Right hindlimb (tissue), 1 donor: ENCODE measurements at regions not wholly inside any gene's neighbourhood (a gene's known extent, or its start where the extent isn't known, plus 50 kb on each side); places are given as distances from the start of the nearest gene placed in this dataset.

Experiments used
- DNase-seq: peaks from one replicate; pipeline ENCODE4 v3.0.0-alpha.2; 2018

DNA sequence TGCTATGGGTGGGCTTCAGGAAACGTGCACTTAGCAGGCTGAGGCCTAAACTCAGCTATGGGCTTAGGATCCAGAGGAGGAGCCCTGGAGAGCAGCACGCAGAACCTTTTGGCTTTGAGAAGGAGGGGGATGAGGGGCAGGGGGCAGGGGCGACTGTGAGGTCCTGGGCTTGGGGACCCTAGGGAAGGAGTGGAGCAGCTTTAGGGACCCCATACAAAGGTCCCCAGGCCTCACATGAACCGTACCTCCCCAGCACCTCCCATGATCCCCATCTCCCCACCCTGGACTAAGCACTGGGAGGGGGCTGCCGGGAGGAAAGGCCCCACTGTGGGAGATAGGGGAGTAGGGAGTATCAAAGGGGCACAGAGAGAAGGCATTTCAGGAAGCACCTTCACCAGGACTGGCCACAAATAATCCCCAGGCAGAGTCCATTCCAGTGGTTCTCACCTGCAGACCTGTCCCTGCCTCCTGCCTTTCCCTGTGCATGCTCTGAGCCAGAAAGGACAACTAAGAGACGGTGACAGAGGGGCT lies 62.0 kb upstream of the KLF13 start:
- no peak for DNase-seq

DNA sequence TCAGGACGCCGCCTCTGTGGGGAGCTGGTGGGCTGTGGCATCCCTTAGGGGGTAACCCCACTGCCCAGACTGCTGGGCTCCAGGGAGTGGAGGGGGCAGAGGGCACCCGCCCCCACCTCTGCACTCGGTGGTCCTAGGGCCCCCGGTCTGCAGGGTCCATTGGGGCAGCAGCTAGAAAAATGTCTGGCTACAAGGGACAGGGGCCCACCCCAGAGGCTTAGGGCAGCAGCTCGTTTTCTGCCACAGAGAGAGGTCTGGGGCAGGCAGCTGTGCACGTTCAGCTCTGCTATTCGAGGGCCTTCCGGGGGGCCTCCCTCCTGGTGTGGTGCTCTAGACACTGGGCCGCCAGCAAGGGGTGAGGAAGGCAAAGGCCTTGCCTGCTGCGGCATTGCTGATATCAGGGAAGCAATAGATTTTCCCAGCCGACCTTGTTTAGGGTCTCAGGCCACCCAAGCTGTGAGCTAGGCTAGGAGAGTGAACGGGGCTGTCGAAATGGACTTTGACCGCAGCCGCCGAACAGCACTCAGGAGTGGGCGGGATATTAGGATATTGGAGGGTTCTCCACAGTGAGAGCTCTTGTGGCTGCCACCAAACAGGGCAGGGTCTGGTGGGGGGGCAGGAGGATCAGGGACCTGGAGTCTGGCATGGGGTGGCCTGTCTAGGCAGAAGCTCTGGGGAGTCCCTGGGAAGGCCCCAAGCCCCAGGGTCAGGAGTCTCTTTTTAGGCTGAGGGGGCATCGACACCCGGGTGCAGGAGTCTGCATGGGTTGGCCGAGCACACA lies 61.4 kb upstream of the KLF13 start:
- DNase-seq: peak; percentile 19

DNA sequence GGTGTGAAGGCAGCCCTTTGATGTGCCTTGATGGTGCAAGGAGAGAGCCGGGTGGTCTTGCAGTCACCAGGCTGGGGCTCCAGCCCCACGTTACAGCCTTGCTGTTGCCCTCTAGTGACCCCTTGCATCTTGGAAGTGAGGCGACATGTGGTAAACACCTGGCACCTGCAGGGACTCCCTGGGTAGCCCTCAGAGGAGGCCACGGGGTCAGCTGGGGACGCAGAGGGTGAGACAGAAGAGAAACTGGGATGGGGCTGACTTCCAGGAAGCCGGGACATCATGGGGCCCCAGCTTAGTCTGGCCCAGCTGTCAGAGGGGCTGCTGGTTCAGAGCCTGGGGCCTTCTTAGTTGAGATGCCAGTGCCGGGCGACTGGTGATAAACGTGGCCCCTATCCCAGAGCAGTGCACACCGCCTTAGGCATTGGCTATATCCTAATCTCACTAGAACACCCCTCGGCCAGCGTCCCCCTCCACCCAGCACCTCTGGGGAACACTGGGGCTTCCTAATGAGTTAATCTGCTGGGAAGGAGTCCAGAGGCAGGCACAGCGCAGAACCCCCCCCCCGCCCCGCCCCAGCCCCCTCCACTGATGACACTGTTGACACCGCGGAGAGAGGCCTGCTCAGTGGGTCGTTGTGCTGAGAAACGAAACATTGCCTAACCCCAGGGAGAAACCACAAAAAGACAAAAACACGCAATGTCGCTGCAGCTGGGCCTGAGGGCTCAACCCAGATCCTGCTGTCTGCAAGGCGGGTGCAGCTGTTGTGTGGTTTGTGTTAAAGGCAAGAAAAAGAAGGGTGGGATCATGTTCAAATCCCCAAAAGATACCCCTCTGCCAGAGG lies 60.5 kb upstream of the KLF13 start:
- peak; percentile 51 for DNase-seq

DNA sequence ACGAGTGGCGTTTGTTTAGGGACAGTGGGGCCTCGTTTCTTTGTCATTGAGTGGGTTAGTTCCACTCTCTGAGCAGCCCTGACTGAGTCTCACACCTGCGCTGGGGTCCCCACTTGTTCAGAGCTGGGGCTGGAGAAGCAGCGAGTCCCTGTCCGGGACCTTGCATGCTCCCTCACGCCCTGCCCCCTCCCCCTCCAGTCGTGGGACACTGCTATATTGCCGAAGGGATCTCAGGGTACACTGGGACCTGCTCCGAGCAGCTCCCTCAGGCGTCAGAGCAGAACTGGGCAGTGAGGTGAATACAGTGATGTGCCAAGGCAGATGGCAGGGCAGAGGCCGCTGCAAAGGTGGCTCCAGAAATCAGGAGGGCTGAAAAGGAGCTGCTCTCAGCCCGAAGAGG lies 59.9 kb upstream of the KLF13 start:
- peak; percentile 13 for DNase-seq

DNA sequence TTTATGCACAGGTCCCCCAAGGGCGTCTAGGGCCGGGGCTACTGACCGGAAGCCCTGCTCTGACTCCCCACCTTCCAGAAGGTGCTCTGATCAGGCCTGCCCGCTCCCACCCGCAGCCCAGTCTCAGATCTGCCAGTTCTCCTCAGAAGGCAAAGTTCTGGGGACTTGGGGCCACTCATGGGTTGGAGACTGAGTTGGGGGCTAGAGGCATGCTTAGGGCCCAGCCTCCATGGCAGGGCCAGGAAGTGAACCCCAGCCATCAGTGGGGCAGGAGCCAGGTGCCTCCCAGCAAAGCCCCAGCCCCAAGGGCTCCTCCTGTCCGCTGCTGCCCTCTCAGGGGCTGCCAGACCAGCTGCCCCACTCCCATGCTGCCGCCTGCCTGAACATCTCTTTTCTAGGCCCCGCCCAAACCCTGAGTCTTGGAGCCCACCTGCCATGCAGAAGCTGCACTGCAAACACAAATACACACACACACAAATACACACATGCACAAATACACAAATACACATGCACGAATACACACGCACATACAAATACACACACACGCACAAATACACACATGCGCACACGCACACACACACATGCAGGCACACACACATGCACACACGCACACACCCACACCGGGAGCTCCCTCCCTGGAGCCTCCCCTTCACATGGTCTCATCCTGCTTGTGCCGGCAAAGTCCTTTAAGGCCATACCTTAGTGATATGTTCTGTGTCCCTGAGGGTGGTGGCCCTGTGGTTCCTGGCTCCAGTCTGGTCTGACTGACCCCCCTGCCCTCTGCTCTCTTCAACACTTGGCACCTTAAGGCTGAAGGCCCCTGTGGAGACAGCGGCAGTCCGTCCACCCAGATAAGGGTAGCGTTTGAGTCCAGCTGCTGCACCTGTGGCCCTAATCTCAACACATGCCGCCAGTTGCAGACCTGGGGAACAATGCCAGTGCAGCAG lies 59.2 kb upstream of the KLF13 start:
- DNase-seq: peak; percentile 12

DNA sequence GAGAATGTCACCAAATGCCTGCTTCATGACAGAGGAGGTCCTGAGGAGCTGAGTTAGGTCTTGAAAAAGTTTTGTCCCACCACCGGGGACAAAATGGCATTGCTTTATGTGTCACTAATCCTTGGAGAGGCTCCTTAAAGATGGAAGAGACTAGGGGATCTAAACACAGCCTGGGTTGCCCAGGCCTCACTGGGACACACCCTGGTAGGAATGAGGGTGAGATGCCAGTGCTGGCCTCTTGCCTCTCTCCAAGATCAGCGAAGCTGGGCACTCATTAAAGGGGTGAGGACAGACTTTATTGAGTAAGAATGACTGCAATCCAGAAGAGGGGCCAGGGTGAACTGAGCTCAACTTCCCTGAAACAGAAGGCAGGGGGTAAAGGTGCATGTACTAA lies 58.5 kb upstream of the KLF13 start:
- no peak for DNase-seq

DNA sequence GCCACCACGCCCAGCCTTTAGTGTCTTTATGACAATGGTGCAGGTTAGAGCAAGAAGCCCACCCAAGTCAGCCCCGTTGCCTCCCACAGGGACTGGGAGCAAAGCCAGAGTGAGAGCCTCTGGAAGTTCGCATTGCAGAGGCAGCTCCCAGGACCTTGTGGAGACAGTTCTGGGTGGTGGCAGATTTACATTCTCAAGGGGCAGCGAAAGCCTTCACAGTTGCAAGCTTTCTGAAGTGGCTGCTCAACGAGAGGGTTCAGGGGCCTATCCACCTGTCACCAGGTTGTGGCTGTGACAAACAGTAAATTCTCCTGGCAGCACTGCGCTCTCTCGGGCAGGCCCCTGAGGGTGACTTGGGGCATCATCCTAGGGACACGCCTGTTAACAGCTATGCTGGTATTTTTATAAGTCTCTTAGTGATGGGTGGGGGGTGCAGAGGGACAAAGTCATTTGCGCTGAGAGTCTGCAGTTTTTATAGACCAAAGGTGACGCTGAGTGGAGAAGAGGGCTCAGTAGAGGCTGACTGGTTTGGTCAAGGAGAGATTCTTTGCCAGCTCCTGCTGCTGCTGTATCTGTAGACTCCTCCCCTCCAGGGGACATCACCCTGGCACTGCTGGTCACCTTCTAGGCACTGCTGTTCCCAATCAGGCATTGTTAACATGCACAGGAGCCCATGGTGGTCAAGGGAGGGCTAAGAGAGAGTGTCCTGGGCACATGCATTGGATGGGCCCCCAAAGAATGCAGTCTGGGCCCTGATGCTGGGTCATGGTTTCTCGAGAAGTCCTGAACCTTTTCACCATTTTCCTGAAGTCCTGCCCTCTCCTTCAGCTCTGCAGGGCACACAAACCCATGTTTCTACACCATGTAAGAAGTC lies 57.5 kb upstream of the KLF13 start:
- DNase-seq: no peak

DNA sequence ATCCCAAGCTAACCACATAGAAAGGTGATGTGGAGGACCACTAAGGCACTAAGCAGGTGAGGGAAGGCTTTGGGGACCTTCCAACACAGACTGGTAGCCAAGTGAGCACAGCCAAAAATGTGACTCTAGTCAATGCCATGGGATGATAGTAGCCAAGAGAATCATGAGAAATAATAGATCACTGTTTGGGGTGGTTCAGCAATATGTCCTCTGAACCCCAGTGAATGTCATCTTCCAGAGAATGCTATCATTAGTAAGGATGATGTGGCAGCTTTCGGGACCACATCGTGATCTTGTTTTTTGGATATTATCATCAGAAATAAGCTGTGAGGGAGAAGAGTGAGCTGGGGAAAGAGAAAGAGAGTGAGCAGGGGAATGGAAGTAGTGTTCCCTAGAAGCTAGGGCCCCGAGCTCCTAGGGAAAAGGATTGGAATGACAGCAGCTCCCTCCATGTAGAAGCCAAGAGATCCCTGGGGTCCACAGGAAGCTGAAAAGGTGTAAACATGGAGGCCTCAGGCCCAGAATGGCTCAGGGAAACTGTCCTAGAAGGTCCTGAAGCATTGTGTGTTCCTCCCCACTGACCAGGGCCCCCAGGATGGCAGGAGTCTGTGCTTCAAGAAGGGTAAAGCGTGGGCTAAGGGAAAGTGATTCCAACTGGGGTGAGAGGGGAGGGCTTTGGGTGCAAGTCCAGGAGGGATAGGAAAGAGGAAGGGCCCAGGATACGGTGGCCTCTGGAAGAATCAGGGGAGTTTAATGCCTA lies 56.6 kb upstream of the KLF13 start:
- DNase-seq: peak; percentile 15

DNA sequence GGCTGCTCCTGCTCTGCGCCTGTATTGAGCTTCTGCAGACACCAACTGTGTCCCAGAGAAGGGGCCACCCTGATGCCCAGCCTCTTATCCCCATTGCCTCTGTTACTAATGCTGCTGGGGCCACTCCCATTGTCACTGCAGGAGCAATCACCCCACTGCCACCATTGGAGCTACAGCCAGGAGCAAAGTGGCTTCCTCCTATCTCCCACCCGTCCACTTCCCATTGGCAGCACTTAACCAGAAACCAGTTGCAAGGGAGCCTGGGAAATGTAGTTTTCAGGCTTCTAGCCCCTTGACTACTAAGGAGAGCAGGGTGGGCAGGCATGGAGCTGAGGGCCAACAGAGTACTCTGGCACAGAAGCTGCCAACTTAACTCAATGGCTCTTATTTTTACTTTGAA lies 55.9 kb upstream of the KLF13 start:
- peak; percentile 18 for DNase-seq

DNA sequence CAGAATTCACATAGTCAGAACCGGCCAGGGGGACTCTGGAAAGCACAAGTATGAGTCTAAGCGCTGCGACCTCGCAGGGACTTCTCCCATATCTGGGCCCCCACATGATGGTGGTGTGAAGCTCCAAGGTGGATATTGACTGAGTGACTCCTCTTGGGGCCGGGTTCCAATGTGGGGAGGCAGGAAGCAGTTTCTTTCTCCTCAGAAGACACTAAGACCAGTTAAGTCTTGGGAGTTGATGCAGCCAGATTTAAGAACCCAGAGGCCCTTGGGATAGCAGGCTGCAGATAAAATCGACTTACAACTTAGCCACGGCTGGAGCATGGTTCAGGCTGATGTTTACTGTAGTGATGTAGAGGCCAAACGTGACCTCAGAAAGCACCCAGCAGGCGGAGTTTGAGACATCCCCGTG lies 55.4 kb upstream of the KLF13 start:
- DNase-seq: no peak

DNA sequence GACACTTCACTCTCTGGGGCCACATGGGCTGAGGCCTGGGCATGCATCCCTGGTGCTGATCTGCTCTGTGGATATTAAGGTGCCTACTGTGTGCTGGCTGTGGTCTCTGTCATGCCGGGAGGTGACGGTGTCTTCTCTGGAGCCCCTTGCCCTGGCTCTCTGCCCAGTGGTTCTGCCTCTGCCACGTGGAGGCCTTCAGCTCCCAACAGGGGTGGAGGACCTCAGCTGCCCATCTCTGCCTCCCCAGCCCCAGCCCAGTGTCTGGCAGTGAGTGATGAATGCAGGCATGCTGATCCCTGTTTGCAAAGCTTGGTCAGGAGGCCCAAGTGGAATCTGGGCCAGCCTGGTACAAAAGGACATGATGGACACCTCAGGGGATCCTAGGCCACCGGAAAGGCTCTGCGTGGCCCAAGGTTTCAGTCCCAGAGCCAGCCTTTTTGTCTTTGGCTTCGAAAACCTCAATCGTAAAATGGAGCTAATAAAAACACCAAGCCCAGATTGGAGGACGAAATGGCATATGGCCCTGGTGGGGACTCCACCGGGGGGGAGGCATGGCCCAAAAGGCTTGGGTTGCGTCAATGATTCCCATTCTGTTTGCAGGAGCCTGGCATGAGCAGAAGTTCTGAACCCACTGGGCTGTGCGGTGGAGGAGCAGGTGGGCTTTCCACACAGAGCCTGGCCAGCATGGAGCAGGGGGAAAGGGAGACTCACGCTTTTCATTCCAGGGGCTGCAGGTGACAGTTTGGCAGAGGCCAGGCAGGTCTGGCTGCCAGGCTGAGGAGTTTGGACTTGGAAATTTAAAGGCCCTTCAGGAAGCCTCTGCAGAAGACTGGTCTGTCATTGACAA lies 54.7 kb upstream of the KLF13 start:
- peak; percentile 15 for DNase-seq

DNA sequence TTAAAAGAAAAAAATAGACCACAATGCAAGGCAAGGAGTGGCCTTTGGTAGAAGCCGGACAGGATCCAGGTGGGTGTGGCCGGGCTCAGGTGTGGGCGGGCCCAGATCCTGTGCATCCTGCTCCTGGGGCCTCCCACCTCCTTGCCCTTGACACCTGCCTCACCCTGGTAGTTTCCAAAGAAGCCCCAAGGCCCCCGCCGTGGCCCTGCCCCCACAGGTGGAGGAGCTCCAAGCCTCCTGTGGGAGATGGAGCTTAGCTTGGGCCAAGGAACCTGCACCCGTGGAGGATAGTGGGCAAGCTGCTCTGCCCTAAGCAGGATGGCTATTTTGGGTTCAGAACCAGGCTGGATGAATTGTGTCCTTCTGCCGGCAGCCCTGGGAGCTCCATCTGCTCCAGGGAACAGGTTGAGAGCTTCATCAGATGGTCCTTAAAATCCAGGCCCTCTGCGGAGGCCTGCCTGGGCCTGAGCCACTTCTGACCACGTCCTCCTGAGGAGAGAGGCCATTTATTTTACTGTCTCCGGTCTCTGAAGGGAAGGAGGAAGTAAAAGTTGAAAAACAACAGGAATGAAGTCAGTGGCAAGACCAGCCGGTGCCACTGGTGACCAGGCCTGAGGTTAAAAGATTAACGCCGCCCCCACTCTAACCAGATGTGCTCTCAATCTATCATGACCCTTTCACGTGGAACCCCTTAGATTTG lies 53.9 kb upstream of the KLF13 start:
- DNase-seq: peak; percentile 14

DNA sequence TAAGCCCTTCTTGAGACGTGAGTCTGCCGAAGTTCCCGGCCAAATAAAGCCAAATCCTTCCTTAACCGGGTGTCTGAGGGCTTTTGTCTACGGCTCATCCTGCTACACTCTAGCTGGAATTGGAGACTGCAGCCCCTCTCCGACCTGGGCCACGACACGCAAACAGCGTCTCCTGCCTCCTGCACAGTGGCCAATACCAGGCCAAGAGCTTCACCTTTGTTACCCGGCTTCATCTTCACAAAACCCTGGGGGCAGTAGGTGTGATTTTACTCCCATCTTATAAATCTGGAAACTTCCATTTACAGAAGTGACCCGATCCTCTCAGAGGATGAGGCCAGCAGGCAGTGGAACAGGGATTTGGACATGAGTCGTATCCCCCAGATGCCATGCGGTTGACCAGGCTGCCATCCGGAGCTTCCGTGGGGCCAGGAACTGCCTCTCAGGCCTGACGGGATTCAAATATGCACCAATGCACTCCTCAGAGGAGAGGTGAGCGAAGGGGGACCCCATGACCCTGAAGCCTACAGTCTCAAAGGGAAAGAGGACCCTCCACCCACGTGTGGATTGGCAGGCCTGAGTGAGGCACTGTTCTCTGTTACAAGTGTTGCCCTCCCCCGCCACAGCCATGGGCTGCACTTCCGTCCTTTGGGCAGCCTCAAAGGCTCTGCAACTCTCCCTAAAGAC lies 53.2 kb upstream of the KLF13 start:
- no peak for DNase-seq

DNA sequence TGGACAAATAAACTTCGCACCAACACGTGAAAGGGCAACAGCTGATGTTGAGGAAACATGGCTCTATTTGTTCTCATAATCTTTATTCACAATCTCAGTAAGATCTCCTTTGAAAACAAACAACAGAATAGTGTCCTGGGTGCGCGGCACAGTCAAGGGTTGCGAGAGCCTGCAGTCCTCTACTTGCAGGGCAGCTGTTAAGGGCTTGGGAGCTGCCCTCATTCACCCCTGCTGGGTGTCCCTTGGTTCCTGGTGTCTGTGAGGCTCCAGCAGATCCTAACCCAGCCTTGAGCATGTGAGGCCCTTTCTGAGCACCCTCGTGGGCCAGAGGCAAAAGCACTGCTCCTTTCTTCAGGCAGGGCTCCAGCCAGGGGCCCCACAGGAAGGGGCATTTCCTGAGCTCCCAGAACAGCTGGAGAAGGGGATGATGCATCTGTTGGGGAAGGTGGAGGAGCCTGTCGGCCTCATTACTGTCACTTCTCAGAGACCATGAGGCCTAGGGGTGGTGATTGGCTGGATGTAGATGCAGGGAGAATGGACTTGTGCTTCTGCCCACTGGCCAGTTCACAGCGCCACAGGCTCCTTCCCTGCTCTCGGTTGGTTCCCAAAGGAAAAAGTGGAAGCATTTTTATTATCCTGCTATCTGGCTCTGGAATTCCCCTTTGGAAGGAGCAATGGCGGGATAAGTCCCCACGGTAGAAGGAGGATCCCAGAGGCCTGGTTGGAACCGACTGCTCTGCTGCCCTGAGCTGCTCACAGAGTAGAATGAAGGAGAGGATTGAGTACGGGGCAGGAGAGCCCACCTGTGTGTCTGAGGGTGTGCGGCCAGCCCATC lies 51.9 kb upstream of the KLF13 start:
- peak; percentile 22 for DNase-seq

DNA sequence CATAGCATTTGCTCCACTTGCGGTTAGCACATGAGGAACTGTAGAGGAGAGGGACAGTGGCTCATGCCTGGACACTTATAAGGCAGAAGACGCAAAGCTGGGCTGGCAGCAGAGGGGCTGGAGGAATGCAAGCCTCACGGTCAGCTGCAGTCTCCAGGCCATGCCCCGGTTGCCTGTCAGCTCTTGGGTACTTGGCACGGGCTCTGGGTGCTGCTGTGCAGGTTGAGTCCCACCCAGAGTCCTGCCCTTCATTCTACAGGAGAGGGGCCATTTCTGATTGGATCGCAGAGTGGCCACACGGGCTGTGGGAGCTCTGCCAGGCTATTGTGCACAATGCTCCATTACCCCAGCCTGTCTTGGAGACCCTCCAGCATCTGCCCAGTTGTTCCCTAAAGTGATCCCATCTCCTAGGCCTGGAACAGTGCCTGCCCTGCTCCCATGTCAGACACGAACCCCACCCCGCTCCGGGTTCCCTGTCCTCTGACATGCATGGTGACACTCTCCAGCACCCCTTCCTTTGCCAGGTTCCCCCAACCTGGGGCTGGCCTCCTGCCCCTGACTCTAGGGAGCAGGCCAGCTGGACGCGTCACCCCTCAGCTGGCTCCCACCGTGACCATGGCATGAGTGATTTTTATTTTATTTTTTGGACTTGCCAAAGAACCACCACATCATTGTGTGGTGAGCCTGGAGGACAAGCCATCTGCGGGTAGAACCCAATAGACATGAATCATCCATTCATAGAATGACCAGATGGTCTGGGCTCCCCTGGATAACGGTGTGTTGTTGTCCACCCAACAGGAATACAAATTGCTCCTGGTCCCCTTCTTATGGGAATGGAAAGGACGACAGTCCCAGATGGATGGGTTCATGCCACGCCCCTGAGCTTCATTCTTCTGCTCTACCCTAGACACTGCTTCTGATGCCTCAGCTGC lies 51.0 kb upstream of the KLF13 start:
- peak; percentile 41 for DNase-seq

DNA sequence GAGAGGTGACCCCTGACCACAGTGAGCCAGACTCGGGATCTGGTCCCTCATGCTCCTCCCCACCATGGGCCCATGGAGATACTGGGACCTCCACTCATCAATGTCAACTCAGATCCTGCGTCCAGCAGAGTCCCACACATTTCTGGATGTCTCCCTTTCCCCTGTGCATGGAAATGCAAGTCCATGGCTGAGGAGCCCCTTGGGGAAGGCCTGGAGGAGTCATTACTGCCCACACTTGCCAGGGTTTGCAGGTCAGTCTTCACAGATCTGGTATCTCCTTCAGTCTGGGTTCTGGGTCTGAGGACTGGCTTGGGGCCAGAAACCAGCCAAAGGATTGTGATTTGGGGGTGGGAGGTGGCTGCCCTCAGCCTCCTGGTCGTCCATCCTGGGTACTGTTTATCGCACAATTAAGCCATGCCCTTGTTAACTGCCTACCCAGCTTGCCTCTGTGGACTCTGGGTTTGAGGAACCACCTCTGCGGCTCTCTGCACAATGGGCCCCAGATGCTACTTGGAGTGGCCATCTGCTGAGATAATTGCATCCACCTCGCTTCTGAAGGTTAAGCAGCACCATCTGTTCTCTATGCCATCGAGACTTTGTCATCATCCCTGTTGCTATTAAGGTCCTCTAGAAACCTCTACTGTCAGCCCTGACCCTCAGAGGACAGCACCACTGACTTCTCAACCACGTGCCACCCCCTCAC lies 49.9 kb upstream of the KLF13 start:
- DNase-seq: no peak
